GM13977 (cell line): ENCODE measurements at regions not wholly inside any gene's neighbourhood (a gene's known extent, or its start where the extent isn't known, plus 50 kb on each side); places are given as distances from the start of the nearest gene placed in this dataset.

Experiments used
- DNase-seq: peaks from one replicate; pipeline ENCODE4 v3.0.0; 2012; ENCODE audit warnings: low spot score
- CTCF ChIP-seq: IDR thresholded peaks from 2 replicates; pipeline ENCODE4 v1.5.1; 2012; ENCODE audit warnings: mild to moderate bottlenecking, control low read depth; ENCODE audit not compliant: insufficient read depth; ENCODE audit errors: extremely low read depth, missing control alignments
- in situ Hi-C: fragments of 300-500 bp; cut with MboI; formaldehyde crosslinking; loops from one replicate; pipeline ENCODE4 v1.12.0; 2022; ENCODE audit warnings: low sequenced_read_pairs, low pct_unique_long_range_greater_than_20kb, mixed read lengths, inconsistent platforms; ENCODE audit not compliant: unreplicated experiment

DNA sequence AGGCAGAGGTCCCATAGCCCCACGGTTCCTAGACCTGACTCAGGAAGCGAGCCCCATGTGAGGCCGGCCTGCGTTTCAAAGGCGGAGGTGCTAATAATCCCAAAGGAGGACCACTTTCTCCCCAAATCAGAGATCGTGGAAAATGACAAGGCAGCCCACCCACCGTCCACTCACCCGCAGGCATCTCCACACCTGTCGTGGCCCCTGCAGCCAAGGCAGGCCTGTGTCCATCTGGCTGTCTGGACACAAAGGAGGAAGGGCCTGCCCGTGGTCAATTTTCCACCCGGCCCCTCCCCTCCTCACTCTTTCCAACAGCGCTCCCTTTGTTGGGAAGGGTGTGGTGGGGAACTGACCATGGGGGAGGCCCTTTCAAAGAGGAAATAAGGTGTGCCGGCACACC lies 125.3 kb upstream of the TMEM132D start:
- DNase-seq, result no peak
- in situ Hi-C loops, result loop anchor here (25.0 kb wide), 2 partner anchors 308 to 733 kb away; partner anchors contain the start of gene PIWIL1
- no peak for TF ChIP-seq CTCF

DNA sequence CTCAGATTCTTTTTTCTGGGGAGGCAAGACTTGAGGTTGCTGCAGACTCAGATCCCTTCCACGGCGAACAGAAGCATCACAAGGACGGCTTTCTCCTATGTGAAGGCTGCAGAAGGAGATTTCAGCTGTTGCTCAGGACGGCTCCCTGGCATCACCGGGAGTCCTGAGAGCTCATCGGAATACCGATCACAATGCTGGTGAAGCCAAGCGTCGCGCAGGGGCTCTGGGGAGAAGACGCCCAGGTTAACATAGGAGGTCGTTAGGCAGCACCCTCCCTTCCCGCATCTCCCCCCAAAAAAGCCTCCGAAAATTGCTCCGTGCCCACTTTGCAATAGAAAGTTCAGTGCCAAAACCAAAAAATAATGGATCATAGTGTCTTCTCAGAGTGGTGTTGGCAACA lies 127.2 kb upstream of the TMEM132D start:
- in situ Hi-C loops, result loop anchor here (25.0 kb wide), 2 partner anchors 306 to 731 kb away; partner anchors contain the start of gene PIWIL1
- no peak for TF ChIP-seq CTCF
- DNase-seq, result no peak

- in situ Hi-C loops, result loop anchor here (25.0 kb wide), 2 partner anchors 306 to 731 kb away; partner anchors contain the start of gene PIWIL1
- peak; percentile 96 for TF ChIP-seq CTCF
- peak; percentile 77 for DNase-seq
Observed at GRCh38 chr12:130031571-130032189, 127.9 kb upstream of the TMEM132D start.

DNA sequence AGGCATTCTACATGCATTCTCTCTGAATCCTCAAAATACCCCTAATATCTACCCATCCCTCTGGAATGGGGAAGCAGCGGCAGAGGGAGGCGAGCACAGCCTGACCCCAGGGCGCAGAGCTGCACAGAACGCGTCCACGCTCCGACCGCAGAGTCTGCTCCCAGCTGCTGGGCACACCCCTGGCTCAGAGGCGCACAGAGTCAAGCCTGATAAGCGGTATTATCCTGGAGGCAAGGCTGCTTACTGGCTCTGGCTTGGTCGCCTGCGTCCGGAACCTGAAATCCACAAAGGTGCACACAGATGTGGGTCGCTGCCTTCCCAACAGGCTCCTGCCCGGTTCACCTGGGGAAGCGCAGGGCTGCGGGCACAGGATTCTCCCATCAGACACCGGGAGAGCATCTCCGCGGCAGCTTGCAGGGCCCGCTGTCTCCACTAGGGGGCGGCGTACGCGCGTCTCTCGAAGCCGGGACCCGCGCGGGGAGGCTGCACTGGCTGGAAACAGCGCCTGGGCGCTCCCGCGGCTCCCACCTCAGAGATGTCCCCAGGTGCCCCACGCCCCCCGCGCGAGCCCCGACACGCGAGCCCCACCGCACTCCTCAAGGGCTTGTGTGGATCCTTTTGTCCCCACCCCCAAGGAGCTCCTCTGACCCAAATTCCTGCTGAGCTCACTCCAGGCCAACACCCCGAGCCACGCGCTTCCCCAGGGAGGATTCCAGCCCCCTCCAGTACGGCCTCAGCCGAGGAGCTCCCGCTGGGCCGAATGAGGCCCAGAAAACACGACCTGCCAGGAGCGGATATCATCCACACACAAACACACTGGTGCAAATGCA lies 120.1 kb upstream of the FZD10 start:
- in situ Hi-C loops, result loop anchor here (25.0 kb wide), 2 partner anchors 295 to 720 kb away; partner anchors contain the start of gene PIWIL1
- peak; percentile 36 for TF ChIP-seq CTCF

GRCh38 chr12:130043685-130044406 lies 118.4 kb upstream of the FZD10 start:
- TF ChIP-seq CTCF, result no peak
- in situ Hi-C loops, result loop anchor here (25.0 kb wide), 2 partner anchors 293 to 718 kb away; partner anchors contain the start of gene PIWIL1
- no peak for DNase-seq

More for the DNA sequence above, 120.1 kb upstream of the FZD10 start:
- DNase-seq, result peak; percentile 48

GRCh38 chr12:130044991-130045621 lies 117.2 kb upstream of the FZD10 start:
- no peak for DNase-seq
- no peak for TF ChIP-seq CTCF
- in situ Hi-C loops, result loop anchor here (25.0 kb wide), 2 partner anchors 292 to 717 kb away; partner anchors contain the start of gene PIWIL1
